ENCODE measurements at regions not wholly inside any gene's neighbourhood (a gene's known extent, or its start where the extent isn't known, plus 50 kb on each side); places are given as distances from the start of the nearest gene placed in this dataset.

GRCh38 chr1:217363319-217363718 is 267.6 kb downstream of the GPATCH2 start:
- no peak overlapping the region for H3K4me3 ChIP-seq (replicated peaks in 1 of 2; ENCODE audit: low read depth in 2 of 2, low read length in 2 of 2)
- no peak for TF ChIP-seq CTCF (IDR thresholded peaks at IDR 0.05; ENCODE audit: low read depth, low read length)
- DNase-seq (ENCODE audit: low read depth in 2 of 2): peak in 1 of 2 donors; percentile 27

- no peak for TF ChIP-seq CTCF (IDR thresholded peaks at IDR 0.05; ENCODE audit: low read depth, low read length)
- H3K4me3 ChIP-seq (replicated peaks in 1 of 2; ENCODE audit: low read depth in 2 of 2, low read length in 2 of 2): no peak overlapping the region
- DNase-seq (ENCODE audit: low read depth in 2 of 2): no peak
Observed at GRCh38 chr1:217360510-217360909, 270.4 kb downstream of the GPATCH2 start.

GRCh38 chr1:217354895-217355294 is 276.0 kb downstream of the GPATCH2 start:
- TF ChIP-seq CTCF (IDR thresholded peaks at IDR 0.05; ENCODE audit: low read depth, low read length): no peak
- no peak for DNase-seq (ENCODE audit: low read depth in 2 of 2)
- H3K4me3 ChIP-seq (replicated peaks in 1 of 2; ENCODE audit: low read depth in 2 of 2, low read length in 2 of 2): no peak overlapping the region

- no peak overlapping the region for H3K4me3 ChIP-seq (replicated peaks in 1 of 2; ENCODE audit: low read depth in 2 of 2, low read length in 2 of 2)
- TF ChIP-seq CTCF (IDR thresholded peaks at IDR 0.05; ENCODE audit: low read depth, low read length): no peak
- no peak for DNase-seq (ENCODE audit: low read depth in 2 of 2)
Observed at GRCh38 chr1:217348960-217349664, 281.8 kb downstream of the GPATCH2 start.

GRCh38 chr1:217344712-217345111 is 286.2 kb downstream of the GPATCH2 start:
- TF ChIP-seq CTCF (IDR thresholded peaks at IDR 0.05; ENCODE audit: low read depth, low read length): no peak
- H3K4me3 ChIP-seq (replicated peaks in 1 of 2; ENCODE audit: low read depth in 2 of 2, low read length in 2 of 2): no peak overlapping the region
- no peak for DNase-seq (ENCODE audit: low read depth in 2 of 2)

GRCh38 chr1:217343907-217344306 is 287.0 kb downstream of the GPATCH2 start:
- H3K4me3 ChIP-seq (replicated peaks in 1 of 2; ENCODE audit: low read depth in 2 of 2, low read length in 2 of 2): no peak overlapping the region
- no peak for DNase-seq (ENCODE audit: low read depth in 2 of 2)
- TF ChIP-seq CTCF (IDR thresholded peaks at IDR 0.05; ENCODE audit: low read depth, low read length): no peak

GRCh38 chr1:217342105-217342504 is 288.8 kb downstream of the GPATCH2 start:
- no peak overlapping the region for H3K4me3 ChIP-seq (replicated peaks in 1 of 2; ENCODE audit: low read depth in 2 of 2, low read length in 2 of 2)
- no peak for DNase-seq (ENCODE audit: low read depth in 2 of 2)
- TF ChIP-seq CTCF (IDR thresholded peaks at IDR 0.05; ENCODE audit: low read depth, low read length): no peak

All from cardiac fibroblast (primary cell).